Fibroblast of peridontal ligament (primary cell): ENCODE measurements at regions not wholly inside any gene's neighbourhood (a gene's known extent, or its start where the extent isn't known, plus 50 kb on each side); places are given as distances from the start of the nearest gene placed in this dataset.

Experiments
- DNase-seq: peaks from one replicate; pipeline ENCODE4 v3.0.0-alpha.2; 2010; ENCODE audit errors: extremely low read depth

GRCh38 chr2:167440382-167440781 lies 552.1 kb downstream of the XIRP2 start:
- DNase-seq, result peak; percentile 38

DNA sequence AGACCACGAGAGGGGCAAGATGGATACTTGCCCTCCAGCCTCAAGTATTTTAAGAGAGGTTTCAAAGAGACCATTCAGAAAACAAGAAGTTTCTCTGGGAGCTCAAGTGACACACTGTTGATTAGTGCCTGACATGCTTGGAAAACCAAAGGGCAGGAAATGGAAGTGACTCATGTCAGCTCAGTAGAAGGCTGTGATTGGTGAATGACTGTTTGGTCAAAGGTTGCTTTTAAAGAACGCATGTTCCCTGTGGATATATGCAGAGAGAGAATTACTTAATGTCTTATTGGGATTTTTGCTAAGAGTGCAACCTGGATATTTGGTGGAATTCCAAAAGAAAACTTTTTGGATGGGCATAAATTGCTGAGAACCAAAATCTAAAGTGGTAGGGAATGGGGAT lies 549.9 kb downstream of the XIRP2 start:
- DNase-seq, result peak; percentile 53

GRCh38 chr2:167431949-167432348 lies 543.7 kb downstream of the XIRP2 start:
- no peak for DNase-seq

DNA sequence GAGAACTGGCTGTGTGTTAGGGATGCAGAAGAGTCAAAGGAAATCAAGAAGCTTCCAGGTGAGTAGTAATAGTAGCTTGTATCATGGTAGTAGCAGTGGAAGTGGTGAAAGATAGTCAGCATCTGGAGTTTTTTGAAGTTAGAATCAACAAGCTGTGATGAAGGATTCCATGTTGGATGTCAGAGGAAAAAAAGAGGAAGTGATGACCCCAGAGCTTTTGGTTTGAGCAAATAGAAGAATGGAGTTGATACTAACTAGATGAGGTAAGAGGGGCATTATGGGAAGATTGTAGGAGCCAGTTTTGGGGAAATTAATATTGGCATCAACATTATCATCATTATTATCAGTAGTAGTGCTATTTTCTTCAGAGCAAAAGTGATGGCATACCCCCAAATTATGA lies 542.2 kb downstream of the XIRP2 start:
- no peak for DNase-seq

GRCh38 chr2:167424803-167425755 lies 536.8 kb downstream of the XIRP2 start:
- no peak for DNase-seq

DNA sequence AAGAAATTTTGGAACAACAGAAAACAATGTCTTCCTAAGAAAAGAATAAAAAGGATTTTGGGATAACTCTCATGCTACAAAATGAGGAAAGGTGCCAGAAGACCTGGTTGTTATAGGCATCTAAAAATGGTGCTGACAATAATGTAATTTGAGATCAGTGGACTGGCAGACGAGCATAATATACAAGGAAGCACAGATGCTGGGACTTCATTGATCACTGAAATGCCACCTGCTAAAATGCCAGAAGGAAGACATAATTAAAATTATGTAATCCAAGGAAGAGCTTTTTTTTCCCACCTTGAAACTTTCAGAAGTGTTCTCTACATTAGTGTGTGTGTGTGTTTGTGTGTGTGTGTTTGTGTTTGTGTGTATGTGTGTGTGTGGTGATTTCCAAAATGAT lies 535.9 kb downstream of the XIRP2 start:
- no peak for DNase-seq

DNA sequence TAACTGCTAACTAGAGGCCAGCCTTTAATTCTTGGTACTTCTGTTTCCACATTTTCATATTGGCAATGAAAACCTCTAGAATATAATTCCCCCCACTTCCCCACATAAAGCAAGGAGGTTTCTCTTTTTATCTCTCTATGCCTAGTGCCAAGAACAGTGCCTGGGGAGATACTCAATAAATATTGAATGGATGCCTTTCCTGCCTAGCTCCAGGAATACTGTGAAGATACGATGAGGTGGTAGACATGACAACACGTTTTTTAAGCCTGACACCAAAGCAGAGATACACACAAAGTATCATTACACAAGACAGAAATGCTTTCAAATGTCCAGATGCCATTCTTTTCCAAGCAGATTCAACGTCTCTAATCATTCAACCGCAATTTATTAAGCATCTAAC lies 535.5 kb downstream of the XIRP2 start:
- no peak for DNase-seq

DNA sequence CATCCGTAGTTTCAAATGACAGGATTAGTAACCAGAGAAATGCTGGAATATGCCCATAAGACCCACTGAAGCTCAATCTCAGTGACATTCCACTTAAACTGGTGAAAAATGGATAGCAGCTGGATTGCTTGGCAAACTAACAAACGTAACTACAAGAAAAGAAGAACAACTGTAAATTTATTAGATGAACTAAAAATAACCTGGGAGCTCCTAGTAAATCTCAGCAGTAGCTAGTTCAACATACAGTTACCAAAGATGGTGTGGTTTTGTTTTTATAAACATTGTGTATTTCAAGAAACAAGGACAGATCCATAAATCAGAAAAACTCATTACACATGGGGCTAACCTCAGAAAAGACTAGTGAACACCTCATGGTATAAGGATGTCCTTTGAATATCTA lies 531.9 kb downstream of the XIRP2 start:
- no peak for DNase-seq

DNA sequence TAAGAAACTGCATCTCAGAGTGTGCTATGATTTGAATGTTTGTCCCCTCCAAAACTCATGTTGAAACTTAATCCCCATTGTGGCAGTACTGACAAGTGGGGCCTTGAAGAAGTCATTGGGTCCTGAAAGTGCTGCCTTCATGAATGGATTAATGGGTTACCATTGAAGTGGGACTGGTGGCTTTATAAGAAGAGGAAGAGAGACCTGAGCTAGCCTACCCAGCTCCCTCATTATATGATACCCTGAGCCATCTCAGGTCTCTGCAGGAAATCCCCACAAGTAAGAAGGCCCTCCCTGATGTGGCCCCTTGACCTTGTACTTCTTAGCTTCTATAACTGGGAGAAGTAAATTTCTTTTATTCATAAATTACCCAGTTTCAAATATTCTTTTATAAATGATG lies 526.8 kb downstream of the XIRP2 start:
- no peak for DNase-seq

DNA sequence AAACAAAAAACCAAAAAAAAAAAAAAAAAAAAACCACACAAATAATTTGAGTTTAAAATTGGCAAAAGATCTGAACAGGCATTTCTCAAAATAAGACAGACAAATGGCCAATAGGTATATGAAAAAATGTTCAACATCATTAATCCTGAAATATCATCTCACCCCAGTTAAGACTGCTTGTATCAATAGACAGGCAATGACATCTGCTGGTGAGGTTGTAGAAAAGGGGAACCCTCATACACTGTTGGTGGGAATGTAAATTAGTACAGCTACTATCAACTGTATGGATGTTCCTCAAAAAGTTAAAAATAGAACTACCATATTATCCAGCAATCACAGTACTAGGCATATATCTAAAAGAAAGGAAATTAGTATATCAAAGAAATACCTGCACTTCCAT lies 523.1 kb downstream of the XIRP2 start:
- peak; percentile 6 for DNase-seq

GRCh38 chr2:167406558-167406957 lies 518.3 kb downstream of the XIRP2 start:
- no peak for DNase-seq

DNA sequence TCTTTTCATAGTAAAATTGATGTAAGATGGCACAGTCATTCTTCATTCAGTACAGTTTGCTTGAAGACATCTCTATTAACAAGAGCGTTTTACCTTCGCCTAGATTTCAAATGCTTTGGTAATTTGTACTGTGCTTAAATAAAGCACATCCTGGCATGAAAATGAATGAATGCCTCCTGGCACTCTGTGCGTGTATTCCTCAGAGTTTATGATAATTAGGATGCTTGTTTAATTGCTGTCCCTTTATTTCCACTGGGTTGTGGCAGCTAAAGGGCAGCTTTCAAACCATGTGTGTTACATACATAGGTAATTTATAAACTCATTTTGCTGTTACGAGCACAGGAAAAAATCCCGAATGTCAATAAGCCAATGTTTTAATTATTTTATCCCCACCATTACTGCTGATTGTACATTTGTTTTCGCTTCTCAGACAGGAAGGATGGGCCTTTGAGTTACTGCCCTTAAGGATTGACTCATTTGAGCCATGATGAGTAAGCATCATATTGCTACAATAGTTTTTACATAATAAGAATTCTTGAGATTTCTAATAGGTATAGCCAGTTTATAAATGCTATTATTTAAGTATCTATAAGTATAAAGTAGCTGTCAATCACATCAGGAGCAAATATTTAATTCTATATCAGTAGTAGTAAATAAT lies 516.5 kb downstream of the XIRP2 start:
- DNase-seq, result peak; percentile 25

DNA sequence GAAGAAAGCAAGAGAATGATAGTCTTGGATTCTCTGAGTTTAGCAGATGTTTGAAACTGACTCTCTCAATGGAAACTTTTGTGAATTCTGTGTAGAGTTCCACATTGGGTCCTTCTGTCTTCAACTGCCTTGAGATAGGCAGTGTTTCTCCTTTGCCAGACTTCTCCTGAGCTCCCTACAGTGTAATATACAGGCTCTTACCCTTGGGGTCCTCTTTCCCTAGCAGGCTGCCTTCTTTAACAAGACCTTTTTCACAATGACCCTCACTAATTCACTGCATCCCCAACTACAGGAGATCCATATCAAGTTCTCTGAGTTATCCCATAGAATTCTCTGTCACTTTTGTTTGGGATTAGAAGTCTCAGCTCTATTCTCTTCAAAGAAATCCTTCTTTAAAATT lies 513.0 kb downstream of the XIRP2 start:
- no peak for DNase-seq

GRCh38 chr2:167400546-167400945 lies 512.3 kb downstream of the XIRP2 start:
- no peak for DNase-seq

DNA sequence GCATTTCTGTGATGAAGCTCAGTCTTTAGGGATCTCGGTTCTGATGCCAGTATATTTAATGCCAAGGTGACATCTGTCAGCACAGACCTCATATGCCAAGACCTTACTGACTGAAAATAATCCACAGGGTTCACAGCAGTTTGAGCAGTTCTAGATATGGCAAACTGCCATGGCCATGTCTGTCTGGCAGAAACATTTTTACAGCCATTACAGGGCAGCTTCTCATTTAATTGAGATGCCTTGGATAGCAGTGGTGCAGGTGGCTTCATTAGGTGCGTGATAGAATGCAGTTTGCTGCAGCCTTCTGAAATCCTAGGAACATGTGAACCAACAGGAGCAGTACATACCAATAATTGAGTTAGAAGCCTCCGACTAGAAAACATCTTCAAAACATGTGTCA lies 510.6 kb downstream of the XIRP2 start:
- no peak for DNase-seq

- no peak for DNase-seq
Observed at GRCh38 chr2:167388901-167389300, 500.6 kb downstream of the XIRP2 start.

DNA sequence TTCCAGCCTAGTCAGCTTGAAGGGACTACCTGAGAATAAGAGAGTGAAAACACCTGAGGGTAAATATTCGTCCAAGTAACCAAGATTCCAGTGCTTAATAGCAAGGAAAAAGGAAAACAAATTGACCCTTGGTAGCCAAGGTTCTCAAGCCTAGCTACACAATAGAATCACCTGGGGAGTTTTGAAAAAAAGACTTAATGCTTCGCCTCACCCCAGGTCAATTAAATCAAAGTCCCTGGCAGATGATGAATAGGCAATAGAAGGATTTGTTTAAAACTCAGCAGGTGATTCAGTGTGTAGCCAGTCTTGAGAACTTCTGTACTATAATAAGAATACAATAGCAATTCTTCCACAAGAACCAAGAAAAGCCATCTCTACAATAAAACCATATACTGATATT lies 500.2 kb downstream of the XIRP2 start:
- no peak for DNase-seq

DNA sequence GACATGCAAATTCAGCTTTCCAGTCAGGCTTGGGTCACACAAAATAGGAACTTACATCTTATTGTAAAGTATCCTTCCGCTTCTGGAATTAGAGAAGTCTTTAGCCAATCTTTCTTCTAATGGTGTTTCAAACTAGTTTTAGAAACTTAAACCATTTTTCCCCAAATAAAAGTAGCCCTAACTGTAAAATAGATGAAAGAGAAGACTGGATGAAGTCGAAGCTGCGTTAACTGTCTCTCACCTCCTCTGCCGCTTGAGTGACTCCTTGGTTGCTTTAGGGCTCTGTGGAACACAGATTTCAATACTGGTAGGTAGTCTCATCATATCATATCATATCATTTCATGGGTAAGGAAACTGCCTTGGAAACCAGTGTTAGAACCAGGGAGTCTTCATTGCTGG lies 498.4 kb downstream of the XIRP2 start:
- DNase-seq, result no peak

DNA sequence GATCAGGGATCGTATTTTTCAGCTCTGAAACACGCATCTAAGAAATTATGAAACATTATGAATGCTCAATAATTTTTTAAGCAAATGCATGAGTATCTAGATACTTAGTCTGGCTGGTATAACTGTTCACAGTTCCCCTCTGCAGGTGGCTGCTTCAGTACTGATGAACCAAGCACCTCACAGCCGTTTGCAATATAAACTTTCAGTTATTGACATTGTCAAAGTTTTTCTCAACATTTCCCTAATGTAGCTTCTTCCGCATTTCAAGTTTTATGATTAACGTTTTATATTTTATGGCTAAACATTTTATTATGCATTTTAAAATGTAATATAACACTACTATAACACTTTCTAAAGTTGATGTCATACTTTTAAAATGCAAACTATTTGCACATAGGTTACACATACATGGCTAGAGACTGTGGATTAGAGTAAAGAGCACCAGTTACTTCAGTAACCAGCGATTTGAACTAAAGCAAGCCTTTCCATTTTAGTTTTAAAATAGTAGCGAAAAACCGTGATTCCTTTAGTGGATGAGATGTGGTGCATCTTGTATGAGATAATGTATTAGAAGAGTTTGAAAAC lies 495.4 kb downstream of the XIRP2 start:
- DNase-seq, result no peak

DNA sequence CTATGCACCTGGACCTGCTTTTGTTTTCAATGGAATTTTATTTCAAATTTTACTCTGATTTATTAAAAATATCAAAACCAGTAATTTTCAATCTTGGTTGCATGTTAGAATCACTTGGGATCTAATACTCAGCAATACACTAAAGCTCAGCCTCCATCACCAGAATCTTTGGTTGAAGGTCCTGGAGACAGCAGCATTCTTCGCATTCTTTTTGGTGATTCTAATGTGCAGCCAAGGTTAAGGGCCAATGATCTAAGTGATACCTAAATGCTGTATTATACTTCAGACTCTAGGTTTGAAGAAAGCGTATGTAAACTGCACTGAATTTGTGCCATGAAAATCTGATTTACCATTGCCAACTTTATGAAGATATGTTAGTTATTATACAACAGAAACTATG lies 493.1 kb downstream of the XIRP2 start:
- no peak for DNase-seq

DNA sequence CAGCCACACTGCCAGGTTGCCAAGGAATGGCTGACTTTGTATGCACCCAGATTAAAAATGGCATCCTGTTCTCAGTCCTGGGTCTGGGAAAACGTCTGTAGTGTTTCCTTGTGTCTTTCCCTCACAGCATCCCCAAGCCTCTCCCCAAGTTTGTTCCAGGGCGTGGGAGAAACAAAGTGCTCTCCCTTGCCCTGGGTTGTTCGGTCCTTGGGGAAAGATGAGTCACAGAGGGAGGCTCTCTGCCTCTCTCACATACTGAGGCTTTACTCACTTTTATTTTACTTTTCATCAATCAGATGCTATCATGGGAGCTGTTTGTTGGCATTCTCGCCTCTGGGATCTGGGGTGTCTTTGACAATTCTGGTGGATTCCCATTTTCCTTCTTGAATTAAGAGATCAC lies 492.3 kb downstream of the XIRP2 start:
- DNase-seq, result no peak

DNA sequence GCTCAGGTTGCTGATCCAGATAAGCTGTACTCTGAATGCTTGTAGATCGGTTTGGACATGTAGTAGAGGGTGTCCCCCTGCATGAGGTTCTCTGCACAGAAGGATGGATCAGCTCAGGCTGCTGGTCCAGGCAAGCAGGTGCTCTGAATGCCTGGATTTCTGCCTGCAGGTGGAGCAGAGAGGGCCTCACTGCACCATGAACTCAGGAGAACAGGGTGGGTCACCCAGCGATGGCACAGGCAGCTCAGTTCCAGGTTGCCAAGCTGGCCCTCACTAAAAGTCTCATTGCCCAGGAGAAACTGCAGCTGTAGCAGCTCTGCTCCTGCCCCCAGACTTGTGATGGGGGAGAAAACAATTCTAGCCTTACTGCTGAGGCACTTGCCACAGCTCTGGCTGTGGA lies 491.8 kb downstream of the XIRP2 start:
- DNase-seq, result no peak

GRCh38 chr2:167369083-167369482 lies 480.8 kb downstream of the XIRP2 start:
- no peak for DNase-seq
